Chondrocyte (in vitro differentiated cells): ENCODE measurements at regions not wholly inside any gene's neighbourhood (a gene's known extent, or its start where the extent isn't known, plus 50 kb on each side); places are given as distances from the start of the nearest gene placed in this dataset.

Experiments used
- DNase-seq: peaks from one replicate; pipeline ENCODE4 v3.0.0; 2021; ENCODE audit warnings: mixed read lengths, low spot score
- H3K27ac Mint-ChIP-seq: one replicate; pipeline ENCODE4 v1.8.0; 2021; ENCODE audit warnings: mild to moderate bottlenecking, moderate library complexity, mixed read lengths; ENCODE audit not compliant: unreplicated experiment
- H3K27me3 Mint-ChIP-seq: 2 replicates; pipeline ENCODE4 v1.8.0; 2021; ENCODE audit warnings: low read depth, mixed read lengths
- H3K36me3 Mint-ChIP-seq: 2 replicates; pipeline ENCODE4 v1.8.0; 2021; ENCODE audit warnings: low read depth, mixed read lengths
- H3K4me1 Mint-ChIP-seq: 2 replicates; pipeline ENCODE4 v1.8.0; 2021; ENCODE audit warnings: low read depth, mild to moderate bottlenecking, mixed read lengths
- H3K4me3 Mint-ChIP-seq: one replicate; pipeline ENCODE4 v1.8.0; 2021; ENCODE audit warnings: mild to moderate bottlenecking, moderate library complexity, mixed read lengths; ENCODE audit not compliant: unreplicated experiment
- H3K9me3 Mint-ChIP-seq: 2 replicates; pipeline ENCODE4 v1.8.0; 2021; ENCODE audit warnings: low read depth, mixed read lengths
- TF ChIP-seq, protein P1 (sequence below): fragments of 200-600 bp; sonication (generic); IDR thresholded peaks from 2 replicates; pipeline ENCODE4 v1.5.0; 2021; ENCODE audit warnings: antibody characterized with exemption, mild to moderate bottlenecking, moderate library complexity

DNA sequence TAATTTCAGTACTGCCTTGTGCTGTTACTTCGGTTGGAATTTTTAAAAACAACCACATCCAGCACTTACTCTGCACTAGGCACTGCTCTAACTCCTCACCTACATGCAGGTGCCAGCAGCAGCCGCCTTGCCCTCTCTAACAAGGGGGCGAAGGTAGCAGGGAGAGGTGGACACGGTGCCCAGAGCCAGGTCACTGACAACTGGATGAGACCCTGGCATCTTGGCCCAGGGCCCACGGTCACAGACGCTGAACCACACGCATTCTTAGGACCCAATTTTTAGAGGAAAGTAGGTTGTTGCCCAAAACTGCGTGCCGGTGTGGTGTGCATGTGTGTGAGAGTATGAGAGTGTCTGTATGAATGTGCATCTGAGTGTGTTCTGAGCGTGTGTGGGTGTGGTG, 63.4 kb upstream of the GATA2 start:
- Mint-ChIP-seq H3K4me3 (no peak overlapping the region), H3K27me3 (peaks cover 16% of the 10 kb centered on the region), H3K27ac (no peak overlapping the region), H3K4me1 (peaks cover 9% of the 10 kb centered on the region), H3K9me3 (no peaks in the 10 kb centered on the region), H3K36me3 (no peaks in the 10 kb centered on the region)
- no peak for DNase-seq
- TF ChIP-seq, protein P1, sequence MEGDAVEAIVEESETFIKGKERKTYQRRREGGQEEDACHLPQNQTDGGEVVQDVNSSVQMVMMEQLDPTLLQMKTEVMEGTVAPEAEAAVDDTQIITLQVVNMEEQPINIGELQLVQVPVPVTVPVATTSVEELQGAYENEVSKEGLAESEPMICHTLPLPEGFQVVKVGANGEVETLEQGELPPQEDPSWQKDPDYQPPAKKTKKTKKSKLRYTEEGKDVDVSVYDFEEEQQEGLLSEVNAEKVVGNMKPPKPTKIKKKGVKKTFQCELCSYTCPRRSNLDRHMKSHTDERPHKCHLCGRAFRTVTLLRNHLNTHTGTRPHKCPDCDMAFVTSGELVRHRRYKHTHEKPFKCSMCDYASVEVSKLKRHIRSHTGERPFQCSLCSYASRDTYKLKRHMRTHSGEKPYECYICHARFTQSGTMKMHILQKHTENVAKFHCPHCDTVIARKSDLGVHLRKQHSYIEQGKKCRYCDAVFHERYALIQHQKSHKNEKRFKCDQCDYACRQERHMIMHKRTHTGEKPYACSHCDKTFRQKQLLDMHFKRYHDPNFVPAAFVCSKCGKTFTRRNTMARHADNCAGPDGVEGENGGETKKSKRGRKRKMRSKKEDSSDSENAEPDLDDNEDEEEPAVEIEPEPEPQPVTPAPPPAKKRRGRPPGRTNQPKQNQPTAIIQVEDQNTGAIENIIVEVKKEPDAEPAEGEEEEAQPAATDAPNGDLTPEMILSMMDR = no peak

DNA sequence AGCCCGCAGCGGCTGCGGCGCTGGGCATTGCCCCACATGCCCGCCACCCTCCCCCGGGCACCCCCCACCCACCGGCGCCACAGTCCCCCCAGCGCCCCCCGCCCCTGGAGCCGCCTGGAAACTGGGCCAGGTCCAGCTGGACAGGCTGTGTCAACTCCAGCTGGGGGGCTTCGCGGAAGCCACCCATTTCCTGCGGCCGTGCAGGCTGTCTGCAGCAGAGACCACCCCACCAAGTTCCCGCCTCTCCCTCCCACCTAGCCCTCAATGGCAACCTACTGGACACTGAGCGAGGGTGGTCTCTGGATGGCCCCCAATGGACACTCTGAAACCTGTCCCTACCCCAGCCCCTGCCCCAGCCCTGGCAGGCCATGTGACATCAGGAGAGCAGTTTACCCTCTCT, 62.8 kb upstream of the GATA2 start:
- TF ChIP-seq, protein P1 = no peak
- no peaks in the 10 kb centered on the region for H3K36me3 Mint-ChIP-seq

DNA sequence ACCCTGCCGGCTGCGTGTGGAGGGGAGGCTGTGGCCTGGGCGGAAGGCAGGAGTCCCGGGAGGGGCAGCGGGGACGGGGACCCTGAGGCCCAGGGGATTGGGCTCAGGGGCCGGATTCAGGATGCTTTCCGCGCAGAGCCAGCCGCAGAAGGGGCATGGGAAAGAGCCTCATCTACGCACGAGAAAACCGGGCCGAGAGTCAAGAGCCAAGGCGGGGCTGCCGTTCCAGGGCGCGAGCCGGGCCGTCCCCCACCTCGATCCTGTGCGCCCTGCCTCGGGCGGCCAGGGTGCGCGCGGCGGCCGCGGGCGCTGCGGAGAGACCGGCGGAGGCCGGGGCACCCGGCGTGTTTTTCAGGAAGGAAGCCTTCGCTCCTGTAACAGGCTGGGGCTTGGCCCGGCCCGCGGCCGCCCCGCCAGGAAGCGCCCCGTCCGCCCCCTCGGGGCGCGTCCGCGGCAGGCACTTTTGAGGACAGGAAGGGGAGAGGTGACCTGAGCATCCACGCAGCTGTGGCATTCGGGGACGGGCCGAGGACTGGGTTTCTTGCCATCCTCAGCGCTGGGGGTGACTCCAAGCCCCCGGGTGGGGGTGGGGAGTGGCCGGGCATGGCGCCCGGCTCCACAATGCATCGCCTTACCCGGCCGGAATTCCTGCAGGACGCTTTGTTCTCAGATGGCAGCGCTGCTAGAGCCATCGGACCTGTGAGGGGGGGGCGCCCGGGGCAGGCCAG, 62.3 kb upstream of the GATA2 start:
- TF ChIP-seq, protein P1 = no peak
- peaks cover 10% of the 10 kb centered on the region for H3K27me3 Mint-ChIP-seq
- no peaks in the 10 kb centered on the region for H3K36me3 Mint-ChIP-seq
- no peaks in the 10 kb centered on the region for H3K9me3 Mint-ChIP-seq
- no peak overlapping the region for H3K27ac Mint-ChIP-seq
- H3K4me3 Mint-ChIP-seq = no peak overlapping the region
- H3K4me1 Mint-ChIP-seq = peaks cover 10% of the 10 kb centered on the region
- no peak for DNase-seq

More for the DNA sequence above, 62.8 kb upstream of the GATA2 start:
- DNase-seq = no peak
- no peaks in the 10 kb centered on the region for H3K9me3 Mint-ChIP-seq
- H3K27ac Mint-ChIP-seq = no peak overlapping the region
- H3K27me3 Mint-ChIP-seq = peaks cover 12% of the 10 kb centered on the region
- H3K4me1 Mint-ChIP-seq = peaks cover 9% of the 10 kb centered on the region
- H3K4me3 Mint-ChIP-seq = no peak overlapping the region

DNA sequence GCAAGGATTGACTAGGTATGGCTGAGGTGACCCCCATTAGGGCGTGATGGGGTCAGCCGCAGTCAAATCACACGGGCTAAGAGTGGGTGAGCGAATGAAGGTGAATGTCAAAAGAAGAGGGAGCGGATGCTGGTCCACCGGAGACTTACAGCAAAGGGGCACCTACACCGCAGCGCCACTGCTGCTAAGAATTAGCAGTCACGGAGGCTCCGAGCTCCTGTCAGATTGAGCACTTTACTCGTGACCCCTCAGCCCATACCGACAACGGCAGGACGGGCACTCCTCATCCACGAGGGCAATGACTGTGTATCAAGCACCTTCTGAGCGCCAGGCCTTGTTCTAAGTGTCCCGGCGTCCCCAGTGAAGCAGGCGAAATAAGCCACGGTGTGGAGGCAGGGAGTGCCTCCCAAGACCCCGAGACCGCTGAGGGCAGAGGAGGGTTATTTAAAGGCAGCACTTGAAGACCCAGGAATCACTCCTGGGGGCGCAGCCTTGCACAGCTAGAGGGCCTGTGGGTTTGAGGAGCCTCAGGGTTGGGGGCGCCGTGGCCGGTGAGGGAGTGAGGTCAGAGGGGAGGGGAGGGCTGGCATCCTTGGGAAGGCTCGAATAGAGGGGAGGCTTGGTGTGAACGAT, 61.6 kb upstream of the GATA2 start:
- no peak overlapping the region for H3K4me3 Mint-ChIP-seq
- TF ChIP-seq, protein P1 = no peak

DNA sequence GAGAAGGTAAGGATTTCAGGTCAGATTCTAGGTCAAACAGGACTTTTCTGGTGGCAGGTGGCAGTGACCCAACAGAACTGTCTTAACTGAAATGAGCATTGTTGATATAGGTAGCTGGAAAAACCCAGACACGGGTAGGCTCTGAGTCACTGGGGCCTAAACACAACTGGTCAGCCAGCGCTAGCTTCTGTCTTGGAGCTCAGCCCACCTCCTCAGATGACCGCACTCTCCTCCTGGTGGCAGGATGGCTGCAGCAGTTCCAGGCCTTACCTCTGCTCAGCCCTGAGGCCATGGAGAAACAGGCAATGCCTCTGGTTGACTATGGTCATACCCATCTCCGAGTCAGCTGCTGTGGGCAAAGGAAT, 61.1 kb upstream of the GATA2 start:
- TF ChIP-seq, protein P1 = peak; percentile 33
- no peaks in the 10 kb centered on the region for H3K36me3 Mint-ChIP-seq
- no peak overlapping the region for H3K27ac Mint-ChIP-seq
- H3K4me3 Mint-ChIP-seq = no peak overlapping the region
- no peaks in the 10 kb centered on the region for H3K9me3 Mint-ChIP-seq
- peaks cover 2% of the 10 kb centered on the region for H3K27me3 Mint-ChIP-seq
- peaks cover 22% of the 10 kb centered on the region for H3K4me1 Mint-ChIP-seq
- DNase-seq = no peak

More for the DNA sequence above, 61.6 kb upstream of the GATA2 start:
- Mint-ChIP-seq H3K27ac (no peak overlapping the region), H3K27me3 (peaks cover 5% of the 10 kb centered on the region), H3K4me1 (peaks cover 17% of the 10 kb centered on the region), H3K9me3 (no peaks in the 10 kb centered on the region), H3K36me3 (no peaks in the 10 kb centered on the region)
- no peak for DNase-seq
